A673 (cell line): ENCODE measurements at regions not wholly inside any gene's neighbourhood (a gene's known extent, or its start where the extent isn't known, plus 50 kb on each side); places are given as distances from the start of the nearest gene placed in this dataset.

ENCODE experiments used
- BruUV-seq: library from RNA; stranded (reverse); fragments of 400-500 nt; replicated peaks from 2 replicates; lab custom pipeline; 2021; lab: Mats Ljungman, UMichigan
- CTCF ChIA-PET: fragments of 300-600 bp; sonication (Branson Sonifier 250); formaldehyde crosslinking; loops from one replicate; lab custom pipeline; 2022; ENCODE audit warnings: antibody characterized with exemption; lab: Charles Lee
- POLR2A ChIA-PET: fragments of 300-600 bp; sonication (Branson Sonifier 250); formaldehyde crosslinking; loops from one replicate; lab custom pipeline; 2022; ENCODE audit warnings: antibody characterized with exemption; ENCODE audit not compliant: low non-redundant PET; lab: Charles Lee
- DNase-seq: peaks from one replicate; pipeline ENCODE4 v3.0.0-alpha.2; 2015; ENCODE audit warnings: low spot score
- H3K27ac ChIP-seq: fragments of 200-600 bp; sonication (generic); 2 replicates; pipeline ENCODE4 v1.5.1; 2016; ENCODE audit warnings: mixed run types, low read depth, mild to moderate bottlenecking, mixed read lengths, antibody characterized with exemption, low read length; ENCODE audit not compliant: poor library complexity, severe bottlenecking
- H3K27me3 ChIP-seq: fragments of 200-600 bp; sonication (generic); replicated peaks from 2 replicates; pipeline ENCODE4 v1.6.1; 2017; ENCODE audit warnings: mixed run types, low read depth, mild to moderate bottlenecking, mixed read lengths, antibody characterized with exemption, low read length; ENCODE audit not compliant: insufficient read depth, poor library complexity
- H3K36me3 ChIP-seq: fragments of 200-600 bp; sonication (generic); 2 replicates; pipeline ENCODE4 v1.6.1; 2016; ENCODE audit warnings: mixed run types, mild to moderate bottlenecking, mixed read lengths, antibody characterized with exemption, low read length; ENCODE audit not compliant: insufficient read depth, poor library complexity, severe bottlenecking
- H3K4me1 ChIP-seq: fragments of 200-600 bp; sonication (generic); 2 replicates; pipeline ENCODE4 v1.6.1; 2017; ENCODE audit warnings: mixed run types, mild to moderate bottlenecking, mixed read lengths, antibody characterized with exemption, low read length; ENCODE audit not compliant: insufficient read depth, poor library complexity, severe bottlenecking
- H3K4me3 ChIP-seq: fragments of 200-600 bp; sonication (generic); 2 replicates; pipeline ENCODE4 v1.5.1; 2016; ENCODE audit warnings: low read depth, mixed run types, mild to moderate bottlenecking, mixed read lengths, low read length; ENCODE audit not compliant: poor library complexity, severe bottlenecking
- H3K9me3 ChIP-seq: fragments of 200-600 bp; sonication (generic); 2 replicates; pipeline ENCODE4 v1.6.1; 2016; ENCODE audit warnings: mixed run types, low read depth, mild to moderate bottlenecking, mixed read lengths, antibody characterized with exemption, low read length; ENCODE audit not compliant: poor library complexity, severe bottlenecking
- EZH2 ChIP-seq: fragments of 200-600 bp; sonication (generic); IDR thresholded peaks from 2 replicates; pipeline ENCODE4 v1.6.1; 2017; ENCODE audit warnings: borderline replicate concordance, low read depth, mild to moderate bottlenecking, mixed read lengths, antibody characterized with exemption, low read length; ENCODE audit not compliant: poor library complexity, severe bottlenecking
- intact Hi-C: fragments of 100-400 bp; cut with micrococcal nuclease; formaldehyde crosslinking; loops from one replicate; pipeline ENCODE4 v1.10.0; 2022; ENCODE audit not compliant: unreplicated experiment
- TF ChIP-seq, protein P1 (sequence below): fragments of 300-800, 200-600 bp; sonication (generic); conservative IDR thresholded peaks from 2 replicates; pipeline ENCODE4 v1.5.1; 2017; ENCODE audit warnings: low read depth, mild to moderate bottlenecking, antibody characterized with exemption, low read length, moderate library complexity, mixed read lengths

DNA sequence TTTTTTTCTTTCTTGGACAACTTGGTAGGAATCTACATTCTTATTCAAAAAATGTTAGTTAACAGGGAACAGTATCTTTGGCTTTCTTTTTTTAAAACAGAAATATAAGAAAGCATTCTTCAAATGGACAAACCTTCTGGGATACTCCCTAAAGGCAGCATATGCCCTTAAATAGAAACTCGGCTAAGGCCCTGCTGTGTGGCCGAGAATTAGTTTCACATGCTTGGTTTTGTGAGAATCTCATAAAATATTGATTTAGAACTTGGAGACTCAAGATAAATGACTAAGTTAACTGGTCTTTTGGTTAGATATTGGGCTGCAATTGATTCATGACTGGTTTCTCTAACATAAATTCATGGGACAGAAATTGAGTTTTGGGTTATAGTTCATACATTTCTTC lies 359.9 kb upstream of the XYLT1 start:
- H3K27me3 ChIP-seq: no peaks in the 10 kb centered on the region
- no peak for DNase-seq
- no TSS peak for BruUV-seq
- peaks cover 5% of the 10 kb centered on the region for H3K9me3 ChIP-seq
- ChIA-PET CTCF (no interaction called here), POLR2A (no interaction called here)
- no peak overlapping the region for H3K27ac ChIP-seq
- TF ChIP-seq, protein P1, sequence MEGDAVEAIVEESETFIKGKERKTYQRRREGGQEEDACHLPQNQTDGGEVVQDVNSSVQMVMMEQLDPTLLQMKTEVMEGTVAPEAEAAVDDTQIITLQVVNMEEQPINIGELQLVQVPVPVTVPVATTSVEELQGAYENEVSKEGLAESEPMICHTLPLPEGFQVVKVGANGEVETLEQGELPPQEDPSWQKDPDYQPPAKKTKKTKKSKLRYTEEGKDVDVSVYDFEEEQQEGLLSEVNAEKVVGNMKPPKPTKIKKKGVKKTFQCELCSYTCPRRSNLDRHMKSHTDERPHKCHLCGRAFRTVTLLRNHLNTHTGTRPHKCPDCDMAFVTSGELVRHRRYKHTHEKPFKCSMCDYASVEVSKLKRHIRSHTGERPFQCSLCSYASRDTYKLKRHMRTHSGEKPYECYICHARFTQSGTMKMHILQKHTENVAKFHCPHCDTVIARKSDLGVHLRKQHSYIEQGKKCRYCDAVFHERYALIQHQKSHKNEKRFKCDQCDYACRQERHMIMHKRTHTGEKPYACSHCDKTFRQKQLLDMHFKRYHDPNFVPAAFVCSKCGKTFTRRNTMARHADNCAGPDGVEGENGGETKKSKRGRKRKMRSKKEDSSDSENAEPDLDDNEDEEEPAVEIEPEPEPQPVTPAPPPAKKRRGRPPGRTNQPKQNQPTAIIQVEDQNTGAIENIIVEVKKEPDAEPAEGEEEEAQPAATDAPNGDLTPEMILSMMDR: no peak
- TF ChIP-seq EZH2: no peak
- intact Hi-C loops: no loop called here
- no peaks in the 10 kb centered on the region for H3K4me1 ChIP-seq
- no peaks in the 10 kb centered on the region for H3K36me3 ChIP-seq
- H3K4me3 ChIP-seq: no peak overlapping the region

DNA sequence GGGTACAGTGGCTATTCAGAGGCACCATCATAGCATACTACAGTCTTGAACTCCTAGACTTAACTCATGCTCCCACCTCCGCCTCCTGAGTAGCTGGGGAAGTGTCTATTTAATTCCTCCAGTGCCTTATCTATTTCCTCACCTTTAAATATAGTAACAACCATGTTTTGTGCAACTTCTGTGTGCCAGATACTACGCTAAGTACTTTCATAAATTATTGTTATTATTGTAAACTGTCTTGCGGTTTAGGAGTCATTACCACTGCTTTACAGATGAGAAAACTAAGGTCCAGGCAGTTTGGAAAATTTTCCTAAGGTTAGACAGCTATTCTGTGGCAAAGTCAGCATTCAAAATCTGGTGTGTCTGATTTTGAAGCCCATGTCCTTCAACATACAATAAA lies 359.1 kb upstream of the XYLT1 start:
- TF ChIP-seq, protein P1: no peak
- TF ChIP-seq EZH2: no peak
- Histone ChIP-seq H3K4me1 (no peaks in the 10 kb centered on the region), H3K27me3 (no peaks in the 10 kb centered on the region), H3K36me3 (no peaks in the 10 kb centered on the region), H3K27ac (no peak overlapping the region), H3K9me3 (peaks cover 5% of the 10 kb centered on the region), H3K4me3 (no peak overlapping the region)
- CTCF ChIA-PET: no interaction called here
- no peak for DNase-seq
- no TSS peak for BruUV-seq
- intact Hi-C loops: no loop called here
- POLR2A ChIA-PET: no interaction called here

DNA sequence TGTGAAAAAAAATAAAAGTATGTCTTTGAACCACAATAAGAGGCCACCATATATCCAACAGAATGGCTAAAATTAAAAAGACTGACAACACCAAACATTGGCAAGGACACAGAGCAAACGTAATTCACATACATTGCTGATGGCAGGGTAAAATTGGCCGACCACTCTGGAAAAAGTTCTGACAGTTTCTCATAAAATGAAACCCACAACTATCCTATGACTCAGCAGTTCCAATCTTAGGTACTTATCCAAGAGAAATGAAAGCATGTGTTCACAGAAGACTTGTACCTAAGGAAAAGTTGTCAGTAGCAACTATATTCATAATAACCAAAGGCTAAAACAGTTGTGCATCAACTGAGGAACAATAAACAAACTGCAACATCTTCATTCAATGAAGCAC lies 357.3 kb upstream of the XYLT1 start:
- Histone ChIP-seq H3K27ac (no peak overlapping the region), H3K36me3 (no peaks in the 10 kb centered on the region), H3K27me3 (no peaks in the 10 kb centered on the region), H3K4me3 (no peak overlapping the region), H3K9me3 (peaks cover 5% of the 10 kb centered on the region), H3K4me1 (no peaks in the 10 kb centered on the region)
- no TSS peak for BruUV-seq
- TF ChIP-seq, protein P1: no peak
- TF ChIP-seq EZH2: no peak
- POLR2A ChIA-PET: no interaction called here
- no peak for DNase-seq
- intact Hi-C loops: no loop called here
- CTCF ChIA-PET: no interaction called here
